Thyroid gland (tissue), 4 donors: ENCODE measurements at regions not wholly inside any gene's neighbourhood (a gene's known extent, or its start where the extent isn't known, plus 50 kb on each side); places are given as distances from the start of the nearest gene placed in this dataset.

Experiments
- DNase-seq, 2 donors: peaks; one replicate each; pipeline ENCODE4 v3.0.0-alpha.2; 2019
- H3K27ac ChIP-seq, 3 donors: fragments of 200-600 bp; sonication (generic); 1 replicate in 2 of 3; 2 replicates in 1 of 3; pipeline ENCODE4 v1.5.1; 2016 to 2019; ENCODE audit warnings: mild to moderate bottlenecking in 1 of 3, moderate library complexity in 1 of 3
- H3K27me3 ChIP-seq: fragments of 200-600 bp; sonication (generic); one replicate; pipeline ENCODE4 v1.5.1; 2019
- H3K36me3 ChIP-seq, 2 donors: fragments of 200-600 bp; sonication (generic); one replicate each; pipeline ENCODE4 v1.5.1; 2016 to 2019
- H3K4me1 ChIP-seq, 2 donors: fragments of 200-600 bp; sonication (generic); one replicate each; pipeline ENCODE4 v1.5.1; 2017 to 2019
- H3K4me3 ChIP-seq, 3 donors: fragments of 200-600 bp; sonication (generic); replicated peaks in 1 of 3; 1 replicate in 2 of 3; 2 replicates in 1 of 3; pipeline ENCODE4 v1.5.1; 2016; ENCODE audit warnings: mild to moderate bottlenecking in 1 of 3
- H3K9me3 ChIP-seq: fragments of 200-600 bp; sonication (generic); one replicate; pipeline ENCODE4 v1.5.1; 2017
- CTCF ChIP-seq, 6 experiments: fragments of 200-600 bp in 3 of 6; fragments of 450-650 bp in 3 of 6; sonication (generic) in 3 of 6; IDR thresholded peaks; one replicate each; pipeline ENCODE4 v1.5.1; 2016 to 2019; ENCODE audit warnings: antibody characterized with exemption in 6 of 6, mild to moderate bottlenecking in 2 of 6, inconsistent platforms in 1 of 6, moderate library complexity in 1 of 6
- POLR2A ChIP-seq, 2 donors: fragments of 450-650 bp; IDR thresholded peaks; one replicate each; pipeline ENCODE4 v1.6.1; 2017; ENCODE audit warnings: antibody characterized with exemption in 2 of 2, mild to moderate bottlenecking in 2 of 2, moderate library complexity in 1 of 2
- WGBS, 2 donors: methylation state at CpG; one replicate each; pipeline ENCODE4 v1.1.5; 2017; 5-methylcytosine and 5-hydroxymethylcytosine counted together
- intact Hi-C: fragments of 100-400 bp; cut with DNase I; formaldehyde crosslinking; loops from one replicate; pipeline ENCODE4 v1.15.1; 2023

GRCh38 chr11:127552446-127552845, 551.9 kb upstream of the KIRREL3 start:
- WGBS, 2 donors = 91 to 92% methylated on average over 6 of the region's 6 CpGs
- no peak for DNase-seq
- Histone ChIP-seq H3K9me3 (no peaks in the 10 kb centered on the region), H3K27ac (no peak overlapping the region), H3K36me3 (no peaks in the 10 kb centered on the region), H3K4me1 (no peaks in the 10 kb centered on the region), H3K27me3 (no peaks in the 10 kb centered on the region), H3K4me3 (no peak overlapping the region)
- TF ChIP-seq CTCF (IDR thresholded peaks at IDR 0.05) = no peak
- no peak for TF ChIP-seq POLR2A (IDR thresholded peaks at IDR 0.05)
- intact Hi-C loops = no loop called here

GRCh38 chr11:127531167-127531566, 530.6 kb upstream of the KIRREL3 start:
- Histone ChIP-seq H3K4me1 (no peaks in the 10 kb centered on the region), H3K27ac (no peak overlapping the region), H3K27me3 (no peaks in the 10 kb centered on the region), H3K4me3 (no peak overlapping the region), H3K36me3 (no peaks in the 10 kb centered on the region), H3K9me3 (no peaks in the 10 kb centered on the region)
- WGBS, 2 donors = 65 to 69% methylated on average over 3 of the region's 3 CpGs
- DNase-seq = no peak
- no peak for TF ChIP-seq POLR2A (IDR thresholded peaks at IDR 0.05)
- TF ChIP-seq CTCF (IDR thresholded peaks at IDR 0.05) = no peak
- intact Hi-C loops = no loop called here

GRCh38 chr11:127528297-127528696, 527.7 kb upstream of the KIRREL3 start:
- Histone ChIP-seq H3K9me3 (no peaks in the 10 kb centered on the region), H3K27me3 (no peaks in the 10 kb centered on the region), H3K36me3 (no peaks in the 10 kb centered on the region), H3K4me1 (no peaks in the 10 kb centered on the region), H3K27ac (no peak overlapping the region), H3K4me3 (no peak overlapping the region)
- TF ChIP-seq CTCF (IDR thresholded peaks at IDR 0.05) (no peak), POLR2A (IDR thresholded peaks at IDR 0.05) (no peak)
- no peak for DNase-seq
- intact Hi-C loops = no loop called here
- 66 to 90% methylated on average over 3 of the region's 3 CpGs for WGBS, 2 donors

- Histone ChIP-seq H3K27ac (no peak overlapping the region), H3K9me3 (no peaks in the 10 kb centered on the region), H3K4me1 (no peaks in the 10 kb centered on the region), H3K36me3 (no peaks in the 10 kb centered on the region), H3K4me3 (no peak overlapping the region), H3K27me3 (no peaks in the 10 kb centered on the region)
- no peak for DNase-seq
- 57 to 58% methylated on average over 4 of the region's 4 CpGs for WGBS, 2 donors
- intact Hi-C loops = no loop called here
- TF ChIP-seq CTCF (IDR thresholded peaks at IDR 0.05) = no peak
- no peak for TF ChIP-seq POLR2A (IDR thresholded peaks at IDR 0.05)
Observed at GRCh38 chr11:127524618-127525017, 524.0 kb upstream of the KIRREL3 start.

GRCh38 chr11:127521413-127521812, 520.8 kb upstream of the KIRREL3 start:
- H3K4me1 ChIP-seq = no peaks in the 10 kb centered on the region
- WGBS, 2 donors = 56 to 59% methylated on average over 2 of the region's 2 CpGs
- no peak overlapping the region for H3K27ac ChIP-seq
- H3K4me3 ChIP-seq = no peak overlapping the region
- DNase-seq = no peak
- H3K9me3 ChIP-seq = no peaks in the 10 kb centered on the region
- intact Hi-C loops = no loop called here
- TF ChIP-seq POLR2A (IDR thresholded peaks at IDR 0.05) (no peak), CTCF (IDR thresholded peaks at IDR 0.05) (no peak)
- no peaks in the 10 kb centered on the region for H3K27me3 ChIP-seq
- no peaks in the 10 kb centered on the region for H3K36me3 ChIP-seq
